T-cell (primary cell): ENCODE measurements at regions not wholly inside any gene's neighbourhood (a gene's known extent, or its start where the extent isn't known, plus 50 kb on each side); places are given as distances from the start of the nearest gene placed in this dataset.

ENCODE experiments used
- ATAC-seq, 4 experiments: fragments of 200-7000 bp in 3 of 4; fragments of 150-1000 bp in 1 of 4; cut with Tn5 transposase; replicated peaks in 1 of 4; 1 replicate in 3 of 4; 2 replicates in 1 of 4; pipeline ENCODE4 v1.10.0; 2021; ENCODE audit warnings: moderate library complexity in 3 of 4, mild to moderate bottlenecking in 2 of 4, moderate number of reproducible peaks in 1 of 4
- CTCF ChIA-PET, 2 donors: fragments of 300-600 bp; sonication (Branson Sonifier 250); formaldehyde crosslinking; loops; one replicate each; lab custom pipeline; 2022; ENCODE audit warnings: antibody characterized with exemption in 2 of 2; lab: Charles Lee
- POLR2A ChIA-PET, 2 donors: fragments of 300-600 bp; sonication (Branson Sonifier 250); formaldehyde crosslinking; loops; one replicate each; lab custom pipeline; 2022; ENCODE audit warnings: antibody characterized with exemption in 2 of 2; lab: Charles Lee
- DNase-seq, 35 experiments: peaks; one replicate each; pipeline versions ENCODE4 v3.0.0 to v3.0.0-alpha.2; 2013 to 2023
- H3K27ac ChIP-seq: one replicate; pipeline ENCODE4 v1.5.1; 2013; ENCODE audit warnings: low read length
- H3K27me3 ChIP-seq, 2 experiments: replicated peaks in 1 of 2; 1 replicate in 1 of 2; 2 replicates in 1 of 2; pipeline versions ENCODE4 v1.6.1 to v1.7.0; 2013; ENCODE audit warnings: low read length in 1 of 2, mixed read lengths in 1 of 2; ENCODE audit not compliant: control insufficient read depth in 2 of 2, insufficient read depth in 2 of 2; ENCODE audit errors: extremely low read depth in 1 of 2
- H3K36me3 ChIP-seq, 2 donors: 1 replicate in 1 of 2; 2 replicates in 1 of 2; pipeline versions ENCODE4 v1.6.1 to v1.7.0; 2013; ENCODE audit warnings: low read length in 1 of 2; ENCODE audit not compliant: control insufficient read depth in 2 of 2, insufficient read depth in 1 of 2; ENCODE audit errors: extremely low read depth in 1 of 2
- H3K4me1 ChIP-seq, 2 experiments: 1 replicate in 1 of 2; 2 replicates in 1 of 2; pipeline versions ENCODE4 v1.6.1 to v1.7.0; 2013; ENCODE audit warnings: low read length in 2 of 2, mixed read lengths in 1 of 2; ENCODE audit not compliant: insufficient read depth in 2 of 2, control insufficient read depth in 1 of 2; ENCODE audit errors: extremely low read depth in 1 of 2
- H3K4me3 ChIP-seq, 2 donors: 1 replicate in 1 of 2; 2 replicates in 1 of 2; pipeline versions ENCODE4 v1.5.1 to v1.7.0; 2013; ENCODE audit warnings: mild to moderate bottlenecking in 2 of 2, low read length in 1 of 2, moderate library complexity in 1 of 2; ENCODE audit not compliant: control insufficient read depth in 1 of 2; ENCODE audit errors: extremely low read depth in 1 of 2
- H3K9me3 ChIP-seq: 2 replicates; pipeline ENCODE4 v1.7.0; 2013
- H3K27ac Mint-ChIP-seq, 2 donors: one replicate each; pipeline ENCODE4 v1.8.0; 2020 to 2021; ENCODE audit warnings: mild to moderate bottlenecking in 2 of 2, mixed read lengths in 2 of 2
- H3K27me3 Mint-ChIP-seq, 2 donors: one replicate each; pipeline ENCODE4 v1.8.0; 2021 to 2022; ENCODE audit warnings: mixed read lengths in 2 of 2
- H3K36me3 Mint-ChIP-seq: one replicate; pipeline ENCODE4 v1.8.0; 2021; ENCODE audit warnings: mixed read lengths
- H3K4me1 Mint-ChIP-seq, 3 donors: one replicate each; pipeline ENCODE4 v1.8.0; 2020 to 2022; ENCODE audit warnings: mixed read lengths in 3 of 3, mild to moderate bottlenecking in 1 of 3
- H3K4me3 Mint-ChIP-seq, 3 donors: one replicate each; pipeline ENCODE4 v1.8.0; 2020 to 2022; ENCODE audit warnings: mild to moderate bottlenecking in 3 of 3, mixed read lengths in 3 of 3, moderate library complexity in 3 of 3
- H3K9me3 Mint-ChIP-seq, 3 donors: one replicate each; pipeline ENCODE4 v1.8.0; 2020 to 2022; ENCODE audit warnings: mixed read lengths in 3 of 3
- WGBS: methylation state at CpG from one replicate; pipeline ENCODE4 v1.1.5; 2013; ENCODE audit warnings: missing lambda C conversion rate; ENCODE audit not compliant: insufficient coverage; 5-methylcytosine and 5-hydroxymethylcytosine counted together

DNA sequence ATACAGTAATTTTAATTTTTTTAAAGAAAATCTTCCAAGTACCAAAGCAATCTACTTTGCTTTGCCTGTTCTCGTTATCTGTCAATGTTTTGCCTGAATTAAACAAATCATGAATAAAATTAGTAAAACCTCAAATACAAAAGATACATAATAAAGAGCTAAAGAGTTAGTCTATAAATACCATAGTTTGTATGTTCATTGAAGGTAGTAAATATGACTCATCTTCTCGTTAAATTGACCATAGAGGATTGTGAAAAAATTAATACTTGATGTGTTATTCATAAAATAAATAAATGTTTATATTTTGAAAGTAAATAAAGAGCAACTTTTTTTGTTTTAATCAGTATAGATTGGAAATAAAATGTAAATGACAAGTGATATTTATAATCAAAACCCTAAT is 246.5 kb upstream of the PLSCR5 start:
- no peak for DNase-seq
- Histone ChIP-seq H3K9me3 (no peaks in the 10 kb centered on the region), H3K4me1 (no peaks in the 10 kb centered on the region), H3K27me3 (no peaks in the 10 kb centered on the region), H3K4me3 (no peak overlapping the region), H3K36me3 (no peaks in the 10 kb centered on the region), H3K27ac (no peak overlapping the region)
- CTCF ChIA-PET: no interaction called here
- POLR2A ChIA-PET: no interaction called here
- H3K27me3 Mint-ChIP-seq: no peaks in the 10 kb centered on the region
- H3K4me3 Mint-ChIP-seq: no peak overlapping the region
- peaks cover 5 to 16% (median 8%) of the 10 kb centered on the region in 3 donors for H3K9me3 Mint-ChIP-seq
- no peak for ATAC-seq
- no peaks in the 10 kb centered on the region for H3K4me1 Mint-ChIP-seq
- H3K36me3 Mint-ChIP-seq: no peaks in the 10 kb centered on the region
- H3K27ac Mint-ChIP-seq: no peak overlapping the region
- no CpG with 5 or more reads among the region's 2 CpGs for WGBS

DNA sequence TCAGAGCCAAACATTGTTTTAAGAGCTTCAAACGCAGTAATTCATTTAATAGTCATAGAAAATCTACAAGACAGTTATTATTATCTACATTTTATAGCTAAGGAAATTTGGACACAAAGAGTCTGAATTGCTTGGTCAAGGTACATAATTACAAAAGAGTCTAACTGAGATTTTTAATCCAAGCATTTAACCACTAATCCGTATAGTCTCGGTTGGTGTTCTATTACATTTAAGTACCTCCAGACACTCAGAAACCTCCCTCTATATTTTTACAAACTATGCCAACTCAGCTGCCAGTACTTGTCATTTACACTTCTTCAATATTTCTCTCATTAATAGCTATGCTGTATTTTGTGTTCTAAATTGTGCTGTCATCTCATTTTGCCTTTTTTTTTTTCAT is 240.2 kb upstream of the PLSCR5 start:
- Mint-ChIP-seq H3K9me3 (peaks cover 3 to 15% (median 4%) of the 10 kb centered on the region in 3 donors), H3K4me1 (no peaks in the 10 kb centered on the region), H3K4me3 (no peak overlapping the region), H3K27ac (no peak overlapping the region), H3K36me3 (no peaks in the 10 kb centered on the region), H3K27me3 (no peaks in the 10 kb centered on the region)
- DNase-seq (no peak), ATAC-seq (no peak)
- Histone ChIP-seq H3K4me1 (no peaks in the 10 kb centered on the region), H3K4me3 (no peak overlapping the region), H3K36me3 (no peaks in the 10 kb centered on the region), H3K27me3 (no peaks in the 10 kb centered on the region), H3K27ac (no peak overlapping the region), H3K9me3 (no peaks in the 10 kb centered on the region)
- POLR2A ChIA-PET: no interaction called here
- CTCF ChIA-PET: interaction anchor here in 1 of 2 donors (0.7 kb wide), 1 partner anchor 9 kb away, joined by 3 read pairs; no protein-coding TSS in a partner anchor
- WGBS: no CpG with 5 or more reads among the region's 3 CpGs

DNA sequence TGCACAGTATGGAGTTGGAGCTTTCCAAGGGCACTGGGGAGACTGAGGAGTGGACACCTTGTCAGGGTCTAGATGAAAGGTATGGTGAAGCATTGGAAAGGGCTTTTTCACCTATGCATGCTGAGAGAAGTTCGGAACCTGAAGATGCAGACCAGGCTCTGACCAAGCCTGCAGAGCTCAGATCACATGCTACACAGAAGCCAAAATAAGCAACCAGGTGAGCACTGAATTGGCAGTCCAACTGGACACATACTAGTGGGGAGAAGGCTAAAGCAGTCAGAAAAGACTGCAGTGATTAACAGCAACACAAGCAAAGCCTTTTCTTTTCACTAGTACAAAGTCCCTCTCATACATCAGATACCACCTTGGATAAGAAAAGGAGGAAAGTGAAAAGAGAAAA is 238.3 kb upstream of the PLSCR5 start:
- Histone ChIP-seq H3K27ac (no peak overlapping the region), H3K4me1 (no peaks in the 10 kb centered on the region), H3K36me3 (no peaks in the 10 kb centered on the region), H3K4me3 (no peak overlapping the region), H3K9me3 (no peaks in the 10 kb centered on the region), H3K27me3 (no peaks in the 10 kb centered on the region)
- WGBS: 67% methylated on average over 1 of the region's 1 CpG
- CTCF ChIA-PET: no interaction called here
- ATAC-seq (no peak), DNase-seq (no peak)
- H3K36me3 Mint-ChIP-seq: no peaks in the 10 kb centered on the region
- POLR2A ChIA-PET: no interaction called here
- peaks cover 3 to 18% (median 4%) of the 10 kb centered on the region in 3 donors for H3K9me3 Mint-ChIP-seq
- H3K4me1 Mint-ChIP-seq: no peaks in the 10 kb centered on the region
- H3K27me3 Mint-ChIP-seq: no peaks in the 10 kb centered on the region
- no peak overlapping the region for H3K27ac Mint-ChIP-seq
- no peak overlapping the region for H3K4me3 Mint-ChIP-seq

DNA sequence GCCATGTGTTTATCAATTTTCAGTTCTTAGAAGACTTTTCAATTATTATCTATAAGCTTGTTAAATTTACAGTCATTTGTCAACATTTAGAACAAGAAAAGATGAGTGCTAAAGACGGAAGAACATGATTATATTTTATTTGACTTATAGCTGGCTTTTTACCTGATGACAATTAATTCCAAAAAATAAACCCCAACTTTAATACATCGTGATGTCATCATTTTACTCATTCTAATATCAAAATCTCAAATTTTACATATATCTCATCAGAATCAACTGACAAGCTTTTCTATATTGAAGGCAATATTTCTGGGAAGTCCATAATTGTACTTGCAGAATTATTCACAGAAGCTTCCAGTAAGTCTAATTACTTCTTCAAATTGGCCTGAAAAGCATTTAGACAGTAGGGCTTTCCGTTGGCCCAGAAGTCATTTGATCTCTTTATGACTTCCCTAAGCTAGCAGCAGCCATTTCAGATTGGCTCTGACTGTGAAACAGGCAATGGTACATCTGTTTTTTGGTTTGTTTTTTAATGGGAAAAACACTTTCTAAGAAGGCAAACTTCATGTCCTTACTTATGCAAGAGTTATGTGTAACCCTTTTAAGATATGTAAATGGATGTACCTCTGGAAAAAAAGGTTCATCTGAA is 234.7 kb upstream of the PLSCR5 start:
- no peak for ATAC-seq

DNA sequence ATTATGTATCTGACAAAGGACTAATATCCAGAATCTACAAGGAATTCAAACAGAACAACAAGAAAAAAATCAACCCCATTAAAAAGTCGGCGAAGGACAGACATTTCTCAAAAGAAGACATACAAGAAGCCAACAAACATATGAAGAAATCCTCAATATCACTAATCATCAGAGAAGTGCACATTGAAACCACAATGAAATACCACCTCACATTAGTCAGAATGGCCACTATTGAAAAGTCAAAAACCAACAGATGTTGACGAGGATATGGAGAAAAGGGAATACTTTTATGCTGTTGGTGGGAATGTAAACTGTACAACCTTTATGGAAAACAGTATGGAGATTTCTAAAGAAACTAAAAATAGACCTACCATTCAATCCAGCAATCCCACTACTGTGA is 233.1 kb upstream of the PLSCR5 start:
- Histone ChIP-seq H3K9me3 (no peaks in the 10 kb centered on the region), H3K4me1 (no peaks in the 10 kb centered on the region), H3K27ac (no peak overlapping the region), H3K4me3 (no peak overlapping the region), H3K27me3 (no peaks in the 10 kb centered on the region), H3K36me3 (no peaks in the 10 kb centered on the region)
- ChIA-PET CTCF (no interaction called here), POLR2A (no interaction called here)
- no peaks in the 10 kb centered on the region for H3K27me3 Mint-ChIP-seq
- no peaks in the 10 kb centered on the region for H3K36me3 Mint-ChIP-seq
- no peak overlapping the region for H3K27ac Mint-ChIP-seq
- no peaks in the 10 kb centered on the region for H3K4me1 Mint-ChIP-seq
- no peak for DNase-seq
- ATAC-seq: no peak
- H3K4me3 Mint-ChIP-seq: no peak overlapping the region
- peaks cover 0 to 14% (median 0%) of the 10 kb centered on the region in 3 donors for H3K9me3 Mint-ChIP-seq
- 80% methylated on average over 2 of the region's 3 CpGs for WGBS

More for the DNA sequence above, 234.7 kb upstream of the PLSCR5 start:
- no peak overlapping the region for H3K27ac Mint-ChIP-seq
- no peak overlapping the region for H3K27ac ChIP-seq
- H3K9me3 Mint-ChIP-seq: peaks cover 0 to 14% (median 0%) of the 10 kb centered on the region in 3 donors
- ChIA-PET CTCF (no interaction called here), POLR2A (no interaction called here)
- WGBS: no CpG with 5 or more reads among the region's 3 CpGs
- H3K27me3 ChIP-seq: no peaks in the 10 kb centered on the region
- DNase-seq: no peak
- H3K36me3 ChIP-seq: no peaks in the 10 kb centered on the region
- H3K4me1 ChIP-seq: no peaks in the 10 kb centered on the region
- no peak overlapping the region for H3K4me3 Mint-ChIP-seq
- no peaks in the 10 kb centered on the region for H3K36me3 Mint-ChIP-seq
- no peaks in the 10 kb centered on the region for H3K4me1 Mint-ChIP-seq
- no peaks in the 10 kb centered on the region for H3K9me3 ChIP-seq
- no peaks in the 10 kb centered on the region for H3K27me3 Mint-ChIP-seq
- H3K4me3 ChIP-seq: no peak overlapping the region

DNA sequence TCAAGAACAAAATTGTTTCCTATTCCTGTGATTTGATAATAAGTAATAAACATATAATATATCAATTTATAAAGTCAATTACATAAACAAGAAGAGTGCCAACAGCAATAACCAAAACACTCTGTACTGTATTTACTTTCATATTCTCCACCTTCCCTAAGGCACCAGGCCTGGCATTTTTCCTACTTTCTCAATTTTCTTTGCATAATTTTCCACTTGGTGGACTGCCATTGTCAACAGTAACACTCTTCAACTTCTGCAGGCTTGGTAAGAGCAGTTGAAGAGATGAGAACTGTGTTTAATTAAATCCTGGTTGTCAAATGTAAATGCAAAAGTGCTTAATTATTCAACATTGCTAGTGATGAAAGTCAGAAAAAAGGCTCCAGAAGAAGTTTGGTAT is 229.8 kb upstream of the PLSCR5 start:
- H3K27me3 ChIP-seq: no peaks in the 10 kb centered on the region
- ATAC-seq (no peak), DNase-seq (no peak)
- no peak overlapping the region for H3K4me3 ChIP-seq
- no peaks in the 10 kb centered on the region for H3K36me3 ChIP-seq
- ChIA-PET CTCF (no interaction called here), POLR2A (no interaction called here)
- H3K27me3 Mint-ChIP-seq: no peaks in the 10 kb centered on the region
- H3K36me3 Mint-ChIP-seq: no peaks in the 10 kb centered on the region
- no peaks in the 10 kb centered on the region for H3K4me1 Mint-ChIP-seq
- H3K9me3 ChIP-seq: no peaks in the 10 kb centered on the region
- H3K4me3 Mint-ChIP-seq: no peak overlapping the region
- no peaks in the 10 kb centered on the region for H3K4me1 ChIP-seq
- no peak overlapping the region for H3K27ac ChIP-seq
- H3K27ac Mint-ChIP-seq: no peak overlapping the region
- peaks cover 3 to 8% (median 7%) of the 10 kb centered on the region in 3 donors for H3K9me3 Mint-ChIP-seq
